Muscle of back (tissue), 3 donors: ENCODE measurements at regions not wholly inside any gene's neighbourhood (a gene's known extent, or its start where the extent isn't known, plus 50 kb on each side); places are given as distances from the start of the nearest gene placed in this dataset.

ENCODE experiments used
- DNase-seq, 3 donors: peaks; one replicate each; pipeline versions ENCODE4 v3.0.0 to v3.0.0-alpha.2; 2013

GRCh38 chr1:175865041-175865766, 121.8 kb upstream of the TNR start:
- DNase-seq, result no peak

GRCh38 chr1:175864625-175865024, 121.2 kb upstream of the TNR start:
- no peak for DNase-seq

GRCh38 chr1:175864183-175864582, 120.8 kb upstream of the TNR start:
- DNase-seq, result no peak

GRCh38 chr1:175863299-175864050, 120.1 kb upstream of the TNR start:
- DNase-seq, result no peak

- DNase-seq, result no peak
Measured at GRCh38 chr1:175862408-175862807, 119.0 kb upstream of the TNR start.

- no peak for DNase-seq
Measured at GRCh38 chr1:175861626-175862367, 118.4 kb upstream of the TNR start.

- peak in 1 of 3 donors; percentile 43 for DNase-seq
Measured at GRCh38 chr1:175857756-175858155, 114.4 kb upstream of the TNR start.

GRCh38 chr1:175853681-175854080, 110.3 kb upstream of the TNR start:
- DNase-seq, result no peak

GRCh38 chr1:175851749-175852148, 108.4 kb upstream of the TNR start:
- DNase-seq, result no peak

- DNase-seq, result no peak
Measured at GRCh38 chr1:175848329-175848728, 104.9 kb upstream of the TNR start.

- no peak for DNase-seq
Measured at GRCh38 chr1:175845985-175846384, 102.6 kb upstream of the TNR start.

- no peak for DNase-seq
Measured at GRCh38 chr1:175845338-175845737, 101.9 kb upstream of the TNR start.

GRCh38 chr1:175844877-175845276, 101.5 kb upstream of the TNR start:
- DNase-seq, result no peak

- DNase-seq, result no peak
Measured at GRCh38 chr1:175842550-175842949, 99.2 kb upstream of the TNR start.

GRCh38 chr1:175841738-175842187, 98.4 kb upstream of the TNR start:
- no peak for DNase-seq

- no peak for DNase-seq
Measured at GRCh38 chr1:175840787-175841186, 97.4 kb upstream of the TNR start.

GRCh38 chr1:175839779-175840669, 96.6 kb upstream of the TNR start:
- no peak for DNase-seq

- no peak for DNase-seq
Measured at GRCh38 chr1:175834597-175834996, 91.2 kb upstream of the TNR start.

- DNase-seq, result no peak
Measured at GRCh38 chr1:175833951-175834350, 90.6 kb upstream of the TNR start.

GRCh38 chr1:175833502-175833901, 90.1 kb upstream of the TNR start:
- DNase-seq, result no peak

GRCh38 chr1:175830500-175830899, 87.1 kb upstream of the TNR start:
- no peak for DNase-seq

- DNase-seq, result no peak
Measured at GRCh38 chr1:175829845-175830244, 86.5 kb upstream of the TNR start.
